Fibroblast of pulmonary artery (primary cell): ENCODE measurements at regions not wholly inside any gene's neighbourhood (a gene's known extent, or its start where the extent isn't known, plus 50 kb on each side); places are given as distances from the start of the nearest gene placed in this dataset.
A peak's percentile ranks its signal among the peaks of the same experiment; 100 is the strongest.
"Not testable (repeated sequence)": the region's sequence is repeated elsewhere in the genome, so short reads cannot be mapped to it uniquely, and the experiment has no call there.

Experiments
- DNase-seq: peaks from one replicate; pipeline ENCODE4 v3.0.0-alpha.2; 2010; ENCODE audit warnings: low read depth
- H3K4me3 ChIP-seq: replicated peaks from 2 replicates; pipeline ENCODE4 v1.5.1; 2011; ENCODE audit warnings: low read depth, mild to moderate bottlenecking, control low read depth, low read length, moderate library complexity
- CTCF ChIP-seq: IDR thresholded peaks from 2 replicates; pipeline ENCODE4 v1.5.1; 2011; ENCODE audit warnings: mild to moderate bottlenecking, control low read depth, low read length, inconsistent platforms; ENCODE audit errors: missing control alignments

GRCh38 chr12:102323799-102324198, 126.2 kb upstream of the PMCH start:
- H3K4me3 ChIP-seq, result no peak overlapping the region
- TF ChIP-seq CTCF, result no peak
- DNase-seq, result no peak

GRCh38 chr12:102322254-102322653, 124.6 kb upstream of the PMCH start:
- no peak overlapping the region for H3K4me3 ChIP-seq
- no peak for DNase-seq
- TF ChIP-seq CTCF, result no peak

GRCh38 chr12:102321305-102322082, 123.9 kb upstream of the PMCH start:
- TF ChIP-seq CTCF, result no peak
- no peak for DNase-seq
- no peak overlapping the region for H3K4me3 ChIP-seq

- TF ChIP-seq CTCF, result no peak
- H3K4me3 ChIP-seq, result no peak overlapping the region
- DNase-seq, result no peak
Observed at GRCh38 chr12:102317155-102317554, 119.5 kb upstream of the PMCH start.

GRCh38 chr12:102316723-102317122, 119.1 kb upstream of the PMCH start:
- no peak for DNase-seq
- no peak for TF ChIP-seq CTCF
- H3K4me3 ChIP-seq, result no peak overlapping the region

GRCh38 chr12:102314821-102315220, 117.2 kb upstream of the PMCH start:
- no peak overlapping the region for H3K4me3 ChIP-seq
- DNase-seq, result peak; percentile 7
- no peak for TF ChIP-seq CTCF

- H3K4me3 ChIP-seq, DNase-seq: not testable (repeated sequence)
Observed at GRCh38 chr12:102313116-102313971, 115.7 kb upstream of the PMCH start.
